GM19324 (cell line): ENCODE measurements at regions not wholly inside any gene's neighbourhood (a gene's known extent, or its start where the extent isn't known, plus 50 kb on each side); places are given as distances from the start of the nearest gene placed in this dataset.

ENCODE experiments used
- ATAC-seq: cut with Tn5 transposase; IDR thresholded peaks from one replicate; pipeline ENCODE4 v1.9.1; 2021; ENCODE audit warnings: mild to moderate bottlenecking, moderate library complexity; ENCODE audit not compliant: unreplicated experiment, low FRiP score

DNA sequence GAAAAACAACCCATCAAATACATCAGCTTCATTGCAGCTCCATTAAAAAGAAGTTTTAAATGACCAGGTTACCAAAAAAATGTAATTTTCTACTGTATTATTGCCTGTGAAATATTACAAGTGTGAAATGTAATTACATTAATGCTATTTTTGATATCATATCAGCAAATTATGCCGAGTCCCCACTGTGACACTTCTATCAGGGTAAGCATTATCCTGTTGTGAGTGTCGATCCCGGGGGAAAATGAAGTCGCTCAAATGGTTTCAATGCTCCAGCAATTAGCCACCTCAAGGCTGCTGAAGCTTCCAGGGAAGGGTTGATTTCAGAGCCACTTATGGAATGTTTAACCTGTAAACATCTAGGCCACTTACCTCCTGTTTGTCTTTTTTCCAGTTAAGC lies 70.4 kb downstream of the RCN1 start:
- no peak for ATAC-seq

DNA sequence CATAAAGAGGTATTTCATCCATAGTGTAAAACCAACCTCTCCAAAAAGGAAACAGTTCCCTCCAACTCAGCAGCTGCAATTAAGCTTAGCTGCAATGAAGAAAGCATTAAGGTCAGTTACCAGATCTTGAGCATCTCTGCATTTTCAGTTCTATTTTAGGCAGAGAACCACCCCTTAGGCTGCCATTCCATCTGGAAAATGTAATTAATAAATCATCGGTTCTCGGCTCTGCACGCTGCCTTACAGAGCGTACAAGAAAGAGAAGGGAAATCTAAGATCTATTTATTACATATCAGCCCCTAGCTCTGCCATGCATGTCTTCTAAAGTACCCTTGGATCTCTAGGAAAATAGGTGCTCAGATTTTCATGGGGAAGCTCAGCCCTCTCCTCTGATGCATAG lies 71.5 kb downstream of the RCN1 start:
- ATAC-seq: no peak

DNA sequence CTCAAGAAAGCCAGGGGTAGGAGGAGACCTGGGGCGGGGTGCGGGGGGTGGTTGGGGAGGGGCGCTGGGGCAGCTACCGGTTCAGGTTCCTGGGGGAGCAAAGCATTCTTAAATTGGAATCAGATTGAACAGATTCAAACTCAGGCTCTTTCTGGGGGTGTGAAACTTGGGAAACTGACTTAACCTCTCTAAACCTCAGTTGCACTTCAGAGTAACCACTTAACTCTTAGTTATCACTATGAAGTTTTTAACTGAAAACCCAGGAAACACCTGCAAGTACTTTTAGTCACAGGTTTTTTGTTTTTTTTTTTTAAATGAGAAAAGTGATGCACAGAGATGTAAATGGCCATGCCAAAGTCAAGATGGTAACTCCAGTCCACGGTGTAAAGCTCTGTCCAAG lies 72.0 kb downstream of the RCN1 start:
- ATAC-seq: no peak

DNA sequence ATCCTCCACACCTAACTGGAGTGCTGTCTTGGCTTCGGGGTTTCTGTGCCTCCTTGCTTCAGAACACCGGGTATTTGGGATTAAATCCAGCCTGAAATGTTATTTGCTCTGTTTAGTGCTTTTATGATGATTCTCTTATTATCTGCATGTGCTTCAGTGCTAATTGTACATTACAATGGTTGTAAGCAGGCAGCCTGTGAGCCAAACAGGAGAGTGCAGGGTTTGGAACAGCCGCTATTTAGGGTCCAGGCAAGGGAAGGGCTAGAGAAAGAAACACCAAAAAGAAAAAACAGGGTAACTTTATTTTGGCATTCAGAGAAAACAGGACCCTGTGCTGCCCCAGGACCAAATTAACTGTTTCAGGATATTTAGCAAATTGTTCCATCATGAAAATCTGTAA lies 72.7 kb downstream of the RCN1 start:
- ATAC-seq: no peak

DNA sequence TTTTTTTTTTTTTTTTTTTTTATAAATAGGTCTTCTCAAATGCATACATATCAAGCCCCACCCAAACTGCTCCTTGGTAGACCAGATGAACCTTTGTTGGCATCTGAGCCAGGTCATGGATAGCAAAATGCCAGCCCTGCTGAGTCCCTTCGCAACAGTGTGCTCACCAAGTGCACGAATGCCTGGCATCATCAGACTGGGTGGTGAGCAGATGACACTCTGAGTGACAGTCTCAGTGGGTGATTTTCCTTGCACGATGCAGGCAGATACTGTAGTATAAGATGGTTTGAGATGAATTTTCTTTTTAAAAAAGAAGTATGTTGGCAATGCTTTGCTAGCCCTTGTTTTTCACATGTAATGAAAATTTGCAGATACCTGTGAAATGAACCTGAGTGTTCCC lies 74.0 kb downstream of the RCN1 start:
- no peak for ATAC-seq

DNA sequence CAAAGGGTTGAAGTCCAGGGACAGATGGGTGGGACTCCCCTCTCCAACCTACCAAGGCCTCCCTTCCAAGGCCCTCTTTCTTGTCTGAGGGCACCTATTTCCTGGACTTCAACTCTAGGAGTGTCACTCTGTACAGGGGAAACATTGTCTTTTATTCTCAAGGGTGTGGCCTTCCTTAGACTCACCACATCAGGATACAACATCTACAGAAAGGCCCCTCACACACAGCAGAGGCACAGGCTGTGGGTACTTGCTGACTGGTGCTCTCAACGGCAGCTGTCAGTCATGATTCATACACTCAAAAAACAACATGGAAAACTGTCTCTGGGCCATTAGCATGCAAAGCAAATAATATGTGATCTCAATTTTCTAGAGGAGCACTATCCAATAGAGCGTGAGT lies 78.0 kb downstream of the RCN1 start:
- ATAC-seq: no peak

DNA sequence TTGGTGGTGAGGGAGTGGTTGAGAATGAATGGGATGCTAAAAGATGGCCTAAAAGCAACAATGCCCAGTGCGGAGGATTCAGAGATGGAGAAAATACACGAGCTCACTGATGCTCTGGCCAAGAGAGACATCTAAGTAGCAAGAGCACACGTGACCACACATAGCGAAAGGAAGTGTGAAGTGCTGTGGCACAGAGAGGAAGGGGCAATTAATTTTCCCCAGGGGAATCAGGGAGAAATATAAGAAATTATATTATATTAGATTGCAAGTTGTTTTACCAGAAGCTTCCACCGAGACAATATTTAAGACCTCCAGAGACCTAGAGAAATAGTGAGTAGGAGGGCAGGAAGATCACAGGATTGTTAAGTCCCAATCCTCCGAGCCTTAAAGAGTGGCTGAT lies 80.6 kb downstream of the RCN1 start:
- no peak for ATAC-seq

DNA sequence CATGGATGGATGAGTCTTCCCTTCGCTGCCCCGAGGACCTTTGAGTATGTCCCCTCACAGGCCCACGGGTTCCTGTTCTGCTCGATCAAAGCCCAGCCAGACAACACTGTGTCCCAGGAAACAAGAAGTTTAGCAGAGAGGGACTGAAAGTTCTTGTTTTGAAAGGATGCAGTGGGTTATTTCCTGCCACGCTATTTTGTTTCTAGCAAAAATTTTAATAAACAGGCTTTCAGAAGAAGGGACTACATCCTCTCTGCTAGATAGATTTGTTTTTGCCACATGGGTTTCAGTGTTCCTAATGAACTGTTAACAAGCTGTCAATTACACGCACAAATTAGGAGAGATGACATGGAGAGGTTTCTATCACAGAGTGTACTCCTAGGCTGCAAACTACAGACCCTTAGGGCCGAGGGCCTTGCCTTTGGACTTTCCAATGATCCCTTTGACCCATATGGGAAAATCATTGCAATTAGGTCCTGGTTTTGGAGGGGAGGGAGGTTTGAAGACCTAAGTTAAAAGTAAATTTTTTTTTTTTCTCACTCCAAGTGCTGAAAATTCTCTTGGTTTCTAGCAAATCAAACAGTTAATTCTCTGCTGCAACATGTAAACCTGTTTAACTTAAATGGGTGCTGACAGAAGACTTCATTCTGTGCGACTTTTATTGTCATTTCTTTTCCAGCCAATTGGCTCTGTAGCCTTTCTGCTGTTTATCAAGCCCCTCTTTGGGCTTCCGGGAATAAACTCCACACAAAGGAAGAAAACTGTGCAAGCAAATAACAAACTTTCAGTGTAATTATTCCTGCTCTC lies 81.4 kb downstream of the RCN1 start:
- no peak for ATAC-seq

DNA sequence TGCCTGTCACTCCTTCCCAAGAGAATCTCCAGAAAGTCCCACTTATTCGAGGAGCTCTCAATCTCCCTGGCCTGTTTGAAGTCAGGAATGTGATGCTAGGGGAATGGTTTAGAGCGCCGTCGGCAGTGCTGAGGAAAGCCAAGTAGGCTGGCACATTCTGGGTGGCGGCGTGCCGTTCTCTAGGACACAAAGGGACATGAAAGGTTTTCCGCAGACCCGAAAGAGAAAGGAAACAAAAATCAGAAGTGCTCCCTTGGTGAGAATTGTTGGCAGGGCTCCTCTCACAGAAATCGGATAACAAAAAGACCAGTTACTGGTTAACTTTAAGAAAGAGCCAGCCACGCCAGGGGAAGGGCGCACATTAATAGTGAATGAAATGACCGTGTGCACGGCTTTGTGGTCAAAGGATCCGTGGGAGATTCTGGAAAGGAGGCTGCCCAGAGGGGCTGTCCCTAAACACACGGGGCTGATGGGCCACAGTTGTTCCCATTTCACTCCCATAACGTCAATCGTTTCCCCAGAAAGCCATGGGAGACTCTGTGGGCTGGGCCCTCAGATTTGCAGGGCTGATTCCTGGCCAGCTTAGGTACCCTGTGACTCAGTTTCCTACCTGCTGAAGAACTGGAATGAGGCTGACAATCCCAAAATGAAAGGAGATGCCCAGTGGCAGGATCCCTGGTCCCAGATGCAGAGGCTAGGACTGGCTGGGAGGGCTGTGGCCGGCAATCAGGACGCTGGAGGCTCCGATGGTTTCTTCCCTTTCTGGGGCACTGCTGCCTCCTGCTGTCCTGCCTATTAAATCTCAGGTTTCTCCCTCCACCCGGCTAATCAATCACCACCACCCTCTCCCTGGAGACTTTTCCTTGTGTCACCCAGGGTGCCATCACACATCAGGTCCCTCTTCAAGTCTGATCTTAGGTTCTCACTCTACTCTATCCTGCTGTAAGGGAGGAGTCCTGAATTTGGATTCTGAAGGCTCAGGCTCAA lies 82.3 kb downstream of the RCN1 start:
- no peak for ATAC-seq

DNA sequence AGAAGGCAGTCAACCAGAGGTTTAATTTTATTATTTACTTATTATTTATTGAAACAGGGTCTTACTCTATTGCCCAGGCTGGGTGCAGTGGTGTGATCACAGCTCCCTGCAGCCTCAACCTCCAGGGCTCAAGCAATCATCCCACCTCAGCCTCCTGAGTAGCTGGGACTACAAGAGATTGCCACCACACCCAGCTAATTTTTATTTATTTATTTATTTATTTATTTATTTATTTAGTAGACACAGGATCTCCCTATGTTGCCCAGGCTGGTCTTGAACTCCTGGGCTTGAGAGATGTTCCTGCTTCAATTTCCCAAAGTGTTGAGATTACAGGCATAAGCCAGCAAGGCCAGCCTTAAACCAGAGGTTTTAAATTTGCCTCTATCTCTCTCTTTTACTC lies 83.1 kb downstream of the RCN1 start:
- no peak for ATAC-seq

DNA sequence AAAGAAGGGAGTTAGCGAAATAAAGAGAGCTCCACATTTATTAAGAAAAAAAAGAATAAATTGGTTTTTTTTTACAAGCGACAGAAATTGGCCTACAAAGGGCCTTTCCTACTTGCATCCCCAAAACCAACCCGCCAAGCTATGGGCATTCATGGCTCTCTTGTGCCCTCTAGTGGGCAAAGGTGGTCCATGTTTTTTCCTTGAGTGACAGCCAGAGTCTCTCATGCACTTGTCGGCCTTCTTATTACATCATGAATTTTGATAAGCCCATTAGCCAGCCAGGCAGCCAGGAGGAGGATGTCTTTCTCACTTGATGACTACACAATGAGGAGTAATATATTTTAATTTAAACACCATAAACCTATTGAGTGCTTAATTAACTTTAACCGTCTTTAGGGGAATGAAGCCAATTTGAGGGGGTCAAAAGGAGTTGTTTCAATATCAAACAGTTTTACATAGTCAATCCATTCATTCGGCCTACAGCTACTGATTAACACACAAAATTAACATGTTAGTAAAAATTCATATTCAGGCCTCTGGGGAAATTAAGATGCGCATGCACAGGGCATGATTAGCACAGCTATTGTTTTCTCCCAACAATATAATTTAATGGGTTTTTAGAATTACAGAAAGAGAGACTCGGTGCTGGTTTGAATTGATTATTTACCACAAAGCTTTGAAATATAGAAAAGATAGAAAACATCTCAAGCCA lies 85.5 kb downstream of the RCN1 start:
- no peak for ATAC-seq

DNA sequence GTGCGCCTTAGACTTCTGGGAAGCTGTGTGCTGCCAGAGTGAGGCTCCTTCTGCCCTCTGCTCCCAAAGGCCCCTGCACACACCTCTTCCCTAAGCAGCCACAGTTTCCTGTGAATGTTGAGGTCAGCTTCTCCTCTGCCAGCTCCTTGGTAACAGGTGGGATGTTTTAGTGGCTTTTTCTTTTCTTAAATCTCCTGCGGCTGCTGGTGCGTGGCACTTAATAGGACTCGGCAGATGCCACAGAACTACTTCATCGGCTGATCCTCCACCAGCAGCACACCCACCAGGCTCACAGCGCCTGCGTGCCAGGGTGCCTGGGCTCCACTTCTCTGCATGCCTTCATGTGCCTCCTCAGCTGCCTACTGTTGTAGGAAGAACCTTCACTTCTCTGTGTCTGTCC lies 87.8 kb downstream of the RCN1 start:
- no peak for ATAC-seq

DNA sequence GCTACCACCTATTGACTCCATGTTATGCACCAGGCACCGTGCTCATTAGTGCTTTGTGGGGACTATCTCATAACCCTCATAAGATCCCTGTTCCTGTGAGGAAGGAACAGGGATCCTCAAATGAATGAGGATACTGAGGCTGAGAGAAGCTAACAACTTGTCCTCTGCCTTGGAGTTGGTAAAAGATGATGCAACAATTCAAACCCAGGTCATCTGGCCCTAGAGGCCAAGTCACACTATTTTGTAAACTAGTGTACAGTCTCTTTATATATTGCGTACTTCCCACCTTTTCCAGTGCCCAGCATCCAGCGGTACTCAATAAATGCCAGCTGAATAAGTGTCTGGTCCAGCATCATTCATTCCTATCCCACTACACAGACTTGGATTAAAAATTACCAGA lies 92.6 kb downstream of the RCN1 start:
- ATAC-seq: no peak

DNA sequence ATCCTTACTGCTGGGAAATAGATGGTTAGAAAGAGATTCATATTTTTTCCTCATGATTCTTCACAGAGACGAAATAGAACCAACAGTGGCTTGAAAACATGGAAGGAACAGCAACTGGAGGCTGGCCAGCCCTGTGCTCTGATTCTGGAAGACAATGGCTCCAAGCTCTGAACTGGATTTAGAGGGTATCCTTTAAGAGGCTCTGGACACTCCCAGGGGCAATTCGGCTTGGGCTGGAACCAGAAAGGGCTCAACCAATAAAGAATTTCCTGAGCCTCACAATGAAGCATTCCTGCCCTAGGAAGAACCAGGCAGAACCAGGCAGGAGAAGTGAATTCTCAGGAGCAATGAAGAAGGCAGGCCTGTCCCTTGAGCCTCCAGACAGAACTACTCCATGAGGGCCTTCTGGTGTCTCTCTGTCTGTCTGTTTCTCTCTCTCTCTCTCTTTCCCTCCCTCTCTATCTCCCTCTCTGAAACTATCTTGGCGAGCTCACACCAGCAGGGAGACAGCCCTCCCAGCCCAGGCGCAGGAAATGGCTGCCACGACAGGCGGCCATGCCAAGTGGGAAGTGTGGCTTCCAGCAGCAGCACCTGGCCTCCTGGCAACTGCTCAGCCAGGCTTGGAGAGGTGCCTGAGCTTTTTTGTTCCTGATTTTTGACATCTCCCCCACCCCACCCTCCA lies 93.3 kb downstream of the RCN1 start:
- peak; percentile 19 for ATAC-seq

DNA sequence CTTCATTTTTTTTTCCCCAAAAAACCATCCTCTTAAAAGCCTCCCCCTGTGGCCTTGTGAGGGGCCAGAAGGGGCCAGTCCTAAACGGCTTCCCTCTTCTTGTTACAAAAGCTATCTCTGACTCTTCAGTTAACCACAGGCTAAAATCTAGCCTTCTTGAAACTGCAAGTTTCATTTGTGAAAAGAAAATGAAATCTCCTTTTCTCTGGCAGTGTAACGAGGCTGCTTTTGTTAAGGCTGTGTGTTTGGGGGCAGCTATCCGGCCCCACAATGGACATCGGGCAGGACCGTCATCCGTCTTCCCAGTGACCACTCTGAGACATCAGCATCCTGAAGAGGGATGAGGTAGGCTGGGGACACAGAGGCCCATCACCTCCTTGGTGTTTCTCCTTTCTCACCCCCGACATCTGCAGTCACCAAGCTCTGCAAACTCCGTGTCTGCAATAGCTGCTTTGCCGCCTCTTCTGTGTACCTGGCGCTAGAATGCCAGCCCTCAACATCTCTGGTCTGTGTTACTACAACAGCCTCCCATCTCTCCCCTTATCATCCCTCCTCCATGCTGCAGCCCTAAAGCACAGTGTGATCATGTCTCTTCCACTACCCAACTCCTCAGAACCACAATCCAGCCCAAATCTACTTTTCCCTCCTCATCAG lies 94.0 kb downstream of the RCN1 start:
- ATAC-seq: peak; percentile 79

DNA sequence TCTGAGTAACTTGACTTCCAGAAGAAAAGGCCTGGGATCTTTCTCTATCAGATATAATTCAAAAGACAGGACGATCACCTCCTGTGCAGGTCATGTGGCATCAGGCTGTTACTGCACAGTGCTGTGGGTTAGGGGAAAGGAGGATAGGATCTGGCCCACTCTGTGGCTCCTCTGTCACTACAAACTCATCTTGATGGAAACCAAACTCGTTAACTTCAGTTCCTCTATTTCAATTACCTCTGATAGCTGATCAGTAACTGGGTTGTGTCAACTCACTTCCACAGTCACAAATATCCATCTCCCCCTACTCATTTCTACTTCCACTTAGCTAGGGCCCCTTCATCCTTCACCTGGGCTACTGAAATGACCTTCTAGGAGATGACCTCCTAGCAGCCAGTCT lies 95.2 kb downstream of the RCN1 start:
- no peak for ATAC-seq

DNA sequence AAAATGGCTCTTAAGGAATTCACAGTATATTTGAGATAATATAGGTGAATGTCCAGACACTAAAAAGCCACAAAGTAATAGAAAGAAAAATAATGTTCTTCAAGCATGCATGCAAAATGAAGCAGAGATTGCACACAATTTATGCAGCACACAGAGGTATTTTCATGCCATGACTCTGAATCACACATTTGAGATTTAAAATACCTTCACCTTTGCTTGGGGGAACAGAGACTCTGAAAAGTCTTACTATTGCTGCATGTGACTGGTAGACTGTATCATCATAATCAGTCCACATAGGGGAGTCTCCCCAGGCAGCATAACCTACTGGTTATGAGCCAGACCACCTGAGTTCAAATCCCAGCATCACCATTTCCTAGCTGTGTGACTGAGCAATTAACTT lies 96.2 kb downstream of the RCN1 start:
- ATAC-seq: no peak

DNA sequence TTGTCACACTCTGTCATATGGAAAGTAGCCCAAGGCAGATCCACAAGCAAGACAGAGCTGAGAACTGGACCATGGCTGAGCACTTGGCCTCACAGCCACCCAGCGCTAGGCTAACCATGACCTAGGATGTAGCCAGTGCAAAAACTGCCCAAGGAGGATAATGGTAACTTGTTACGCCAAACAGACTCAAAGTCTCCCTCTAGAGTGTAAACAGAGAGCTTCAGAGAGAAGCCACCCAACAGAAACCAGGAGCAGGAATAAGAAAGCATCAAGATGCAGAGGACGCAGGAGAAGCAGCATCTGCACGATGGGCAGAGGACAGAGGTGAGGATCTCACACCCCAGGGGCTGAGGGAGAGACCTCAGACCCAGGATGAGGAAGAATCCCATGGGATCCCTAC lies 97.9 kb downstream of the RCN1 start:
- no peak for ATAC-seq

DNA sequence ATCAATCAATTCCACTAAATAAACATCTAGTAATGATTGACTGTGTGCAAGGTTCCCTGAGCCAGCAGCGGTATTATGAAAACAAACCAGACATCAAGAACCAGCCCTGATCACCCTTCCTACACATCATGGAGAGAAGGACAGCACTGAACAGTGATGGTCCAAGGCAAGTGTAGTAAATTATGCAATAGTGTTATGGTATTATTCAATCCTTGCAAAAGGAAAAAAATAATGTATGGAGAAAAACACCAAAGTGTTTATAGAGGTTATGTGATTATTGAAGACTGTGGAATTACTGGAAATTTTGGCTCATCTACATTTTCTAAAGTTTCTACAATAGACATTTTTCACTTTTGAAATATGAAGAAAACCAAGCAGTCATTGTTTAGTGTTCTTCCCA lies 105.3 kb downstream of the RCN1 start:
- no peak for ATAC-seq

DNA sequence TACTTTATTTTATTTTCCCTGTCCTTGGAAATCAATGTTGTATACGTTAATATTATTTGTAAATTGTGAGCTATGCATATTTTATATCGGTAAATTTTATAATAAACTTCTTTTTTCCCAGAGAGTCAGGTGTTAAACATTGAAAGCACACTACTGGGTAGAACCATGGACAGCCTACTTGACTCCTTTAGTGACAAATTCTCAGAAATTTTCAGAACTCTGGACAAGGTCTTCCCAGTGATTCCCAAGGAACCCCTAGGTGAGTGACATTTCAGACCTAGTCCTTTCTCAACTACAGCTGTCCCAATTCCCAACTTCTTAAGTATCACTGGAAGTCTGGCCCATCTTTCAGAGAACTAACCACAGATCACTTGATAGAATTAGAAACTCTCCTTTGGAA lies 107.2 kb downstream of the RCN1 start:
- no peak for ATAC-seq
